DND-41 (cell line): ENCODE measurements at regions not wholly inside any gene's neighbourhood (a gene's known extent, or its start where the extent isn't known, plus 50 kb on each side); places are given as distances from the start of the nearest gene placed in this dataset.

Experiments
- ATAC-seq: fragments of 200-7000 bp; cut with Tn5 transposase; 3 replicates; pipeline ENCODE4 v1.9.1; 2021; ENCODE audit warnings: low read depth; ENCODE audit not compliant: insufficient read depth
- DNase-seq: peaks from one replicate; pipeline ENCODE4 v3.0.0-alpha.2; 2020
- H2AFZ ChIP-seq: 2 replicates; pipeline ENCODE4 v1.6.0; 2012; ENCODE audit warnings: low read depth, low read length
- H3K27ac ChIP-seq: 2 replicates; pipeline ENCODE4 v1.5.1; 2012; ENCODE audit warnings: low read length, inconsistent platforms
- H3K27me3 ChIP-seq: fragments of 200-600 bp; sonication (generic); 2 replicates; pipeline ENCODE4 v1.6.0; 2012; ENCODE audit warnings: low read length, mild to moderate bottlenecking, inconsistent platforms; ENCODE audit not compliant: insufficient read depth, poor library complexity
- H3K36me3 ChIP-seq: 2 replicates; pipeline ENCODE4 v1.5.1; 2012; ENCODE audit warnings: low read length, inconsistent platforms; ENCODE audit not compliant: insufficient read depth
- H3K4me1 ChIP-seq: 2 replicates; pipeline ENCODE4 v1.5.1; 2012; ENCODE audit warnings: mild to moderate bottlenecking, low read length; ENCODE audit not compliant: insufficient read depth
- H3K4me2 ChIP-seq: 2 replicates; pipeline ENCODE4 v1.6.0; 2012; ENCODE audit warnings: mild to moderate bottlenecking, moderate library complexity, low read length, inconsistent platforms; ENCODE audit not compliant: insufficient read depth
- H3K4me3 ChIP-seq, 2 experiments: fragments of 200-600 bp in 1 of 2; shearing (Covaris generic) in 1 of 2; 2 replicates each; pipeline ENCODE4 v1.5.1; 2012 to 2016; ENCODE audit warnings: inconsistent platforms in 2 of 2, low read length in 2 of 2, mild to moderate bottlenecking in 2 of 2, low read depth in 1 of 2, moderate library complexity in 1 of 2
- H3K79me2 ChIP-seq: 2 replicates; pipeline ENCODE4 v1.6.0; 2012; ENCODE audit warnings: low read length, inconsistent platforms; ENCODE audit not compliant: insufficient read depth
- H3K9ac ChIP-seq: 2 replicates; pipeline ENCODE4 v1.6.0; 2012; ENCODE audit warnings: low read depth, mild to moderate bottlenecking, inconsistent platforms, low read length, moderate library complexity
- H3K9me3 ChIP-seq: 2 replicates; pipeline ENCODE4 v1.5.1; 2012; ENCODE audit warnings: low read length, moderate library complexity, mild to moderate bottlenecking, inconsistent platforms; ENCODE audit not compliant: insufficient read depth, severe bottlenecking
- H4K20me1 ChIP-seq: 2 replicates; pipeline ENCODE4 v1.6.0; 2012; ENCODE audit warnings: low read length; ENCODE audit not compliant: insufficient read depth
- CTCF ChIP-seq: IDR thresholded peaks from 2 replicates; pipeline ENCODE4 v1.5.1; 2012; ENCODE audit warnings: borderline replicate concordance, low read length, moderate library complexity, mild to moderate bottlenecking; ENCODE audit not compliant: poor library complexity, severe bottlenecking; ENCODE audit errors: extremely low read depth
- EZH2 ChIP-seq: IDR thresholded peaks from 3 replicates; pipeline ENCODE4 v1.6.1; 2012; ENCODE audit warnings: borderline replicate concordance, low read depth, mild to moderate bottlenecking, moderate library complexity, low read length, inconsistent platforms; ENCODE audit not compliant: severe bottlenecking

- Histone ChIP-seq H3K79me2 (no peaks in the 10 kb centered on the region), H3K4me1 (no peaks in the 10 kb centered on the region), H3K4me2 (no peak overlapping the region), H3K4me3 (no peak overlapping the region), H3K9me3 (no peaks in the 10 kb centered on the region), H2AFZ (no peak overlapping the region), H3K36me3 (no peaks in the 10 kb centered on the region), H3K27me3 (peaks cover 10% of the 10 kb centered on the region), H3K9ac (no peak overlapping the region), H4K20me1 (no peaks in the 10 kb centered on the region), H3K27ac (no peak overlapping the region)
- DNase-seq (no peak), ATAC-seq (no peak)
- TF ChIP-seq CTCF: no peak
- no peak for TF ChIP-seq EZH2
Observed at GRCh38 chr5:172579403-172579990, 61.6 kb upstream of the NEURL1B start.

GRCh38 chr5:172577267-172577909 lies 63.7 kb upstream of the NEURL1B start:
- H3K79me2 ChIP-seq: no peaks in the 10 kb centered on the region
- H3K4me3 ChIP-seq: no peak overlapping the region
- H3K4me2 ChIP-seq: no peak overlapping the region
- ATAC-seq (no peak), DNase-seq (no peak)
- peaks cover 6% of the 10 kb centered on the region for H3K27me3 ChIP-seq
- H3K27ac ChIP-seq: no peak overlapping the region
- no peak overlapping the region for H3K9ac ChIP-seq
- no peaks in the 10 kb centered on the region for H3K36me3 ChIP-seq
- no peaks in the 10 kb centered on the region for H3K9me3 ChIP-seq
- no peak overlapping the region for H2AFZ ChIP-seq
- H3K4me1 ChIP-seq: no peaks in the 10 kb centered on the region
- no peaks in the 10 kb centered on the region for H4K20me1 ChIP-seq
- no peak for TF ChIP-seq EZH2
- TF ChIP-seq CTCF: no peak

GRCh38 chr5:172575816-172576545 lies 65.1 kb upstream of the NEURL1B start:
- H3K36me3 ChIP-seq: no peaks in the 10 kb centered on the region
- no peak overlapping the region for H3K9ac ChIP-seq
- peaks cover under 1% of the 10 kb centered on the region for H3K27me3 ChIP-seq
- H3K4me1 ChIP-seq: no peaks in the 10 kb centered on the region
- H3K4me2 ChIP-seq: no peak overlapping the region
- no peak overlapping the region for H2AFZ ChIP-seq
- H3K79me2 ChIP-seq: no peaks in the 10 kb centered on the region
- H3K4me3 ChIP-seq: no peak overlapping the region
- no peaks in the 10 kb centered on the region for H3K9me3 ChIP-seq
- H4K20me1 ChIP-seq: peaks cover 3% of the 10 kb centered on the region; the same call in 1 of the 2 replicates
- ATAC-seq (no peak), DNase-seq (no peak)
- TF ChIP-seq EZH2 (no peak), CTCF (no peak)
- no peak overlapping the region for H3K27ac ChIP-seq
